Ureter (tissue), 1 donor: ENCODE measurements at regions not wholly inside any gene's neighbourhood (a gene's known extent, or its start where the extent isn't known, plus 50 kb on each side); places are given as distances from the start of the nearest gene placed in this dataset.
"Not testable (repeated sequence)": the region's sequence is repeated elsewhere in the genome, so short reads cannot be mapped to it uniquely, and the experiment has no call there.

Experiments
- DNase-seq: peaks from one replicate; pipeline ENCODE4 v3.0.0-alpha.2; 2020; ENCODE audit warnings: low spot score
- donor health status: DM: yes; HTN: yes; CAD: no.

- DNase-seq = no peak
Observed at GRCh38 chr2:126222278-126222677, 433.7 kb upstream of the GYPC start.

- DNase-seq = no peak
Observed at GRCh38 chr2:126224776-126225175, 431.2 kb upstream of the GYPC start.

- DNase-seq = no peak
Observed at GRCh38 chr2:126227250-126227649, 428.7 kb upstream of the GYPC start.

- no peak for DNase-seq
Observed at GRCh38 chr2:126228531-126228930, 427.4 kb upstream of the GYPC start.

- DNase-seq = no peak
Observed at GRCh38 chr2:126238251-126238650, 417.7 kb upstream of the GYPC start.

- DNase-seq = no peak
Observed at GRCh38 chr2:126239320-126239955, 416.5 kb upstream of the GYPC start.

GRCh38 chr2:126241001-126241400, 415.0 kb upstream of the GYPC start:
- DNase-seq = no peak

- DNase-seq = no peak
Observed at GRCh38 chr2:126241411-126241810, 414.5 kb upstream of the GYPC start.

- DNase-seq = peak; percentile 48
Observed at GRCh38 chr2:126244937-126245336, 411.0 kb upstream of the GYPC start.

GRCh38 chr2:126253669-126254068, 402.3 kb upstream of the GYPC start:
- no peak for DNase-seq

- DNase-seq = no peak
Observed at GRCh38 chr2:126264625-126265024, 391.3 kb upstream of the GYPC start.

- no peak for DNase-seq
Observed at GRCh38 chr2:126269911-126270310, 386.0 kb upstream of the GYPC start.

GRCh38 chr2:126270587-126270986, 385.4 kb upstream of the GYPC start:
- DNase-seq = no peak

GRCh38 chr2:126272401-126272800, 383.6 kb upstream of the GYPC start:
- DNase-seq = no peak

- no peak for DNase-seq
Observed at GRCh38 chr2:126275098-126275497, 380.9 kb upstream of the GYPC start.

GRCh38 chr2:126276268-126276667, 379.7 kb upstream of the GYPC start:
- DNase-seq = not testable (repeated sequence)

- no peak for DNase-seq
Observed at GRCh38 chr2:126288362-126288761, 367.6 kb upstream of the GYPC start.

- DNase-seq = not testable (repeated sequence)
Observed at GRCh38 chr2:126293962-126294361, 362.0 kb upstream of the GYPC start.

- DNase-seq = no peak
Observed at GRCh38 chr2:126299469-126299976, 356.4 kb upstream of the GYPC start.

GRCh38 chr2:126300348-126300747, 355.6 kb upstream of the GYPC start:
- no peak for DNase-seq

GRCh38 chr2:126302043-126302442, 353.9 kb upstream of the GYPC start:
- DNase-seq = no peak

GRCh38 chr2:126303113-126303512, 352.8 kb upstream of the GYPC start:
- no peak for DNase-seq

GRCh38 chr2:126304154-126304553, 351.8 kb upstream of the GYPC start:
- no peak for DNase-seq

- no peak for DNase-seq
Observed at GRCh38 chr2:126306539-126306938, 349.4 kb upstream of the GYPC start.
